ENCODE measurements at regions not wholly inside any gene's neighbourhood (a gene's known extent, or its start where the extent isn't known, plus 50 kb on each side); places are given as distances from the start of the nearest gene placed in this dataset.

DNA sequence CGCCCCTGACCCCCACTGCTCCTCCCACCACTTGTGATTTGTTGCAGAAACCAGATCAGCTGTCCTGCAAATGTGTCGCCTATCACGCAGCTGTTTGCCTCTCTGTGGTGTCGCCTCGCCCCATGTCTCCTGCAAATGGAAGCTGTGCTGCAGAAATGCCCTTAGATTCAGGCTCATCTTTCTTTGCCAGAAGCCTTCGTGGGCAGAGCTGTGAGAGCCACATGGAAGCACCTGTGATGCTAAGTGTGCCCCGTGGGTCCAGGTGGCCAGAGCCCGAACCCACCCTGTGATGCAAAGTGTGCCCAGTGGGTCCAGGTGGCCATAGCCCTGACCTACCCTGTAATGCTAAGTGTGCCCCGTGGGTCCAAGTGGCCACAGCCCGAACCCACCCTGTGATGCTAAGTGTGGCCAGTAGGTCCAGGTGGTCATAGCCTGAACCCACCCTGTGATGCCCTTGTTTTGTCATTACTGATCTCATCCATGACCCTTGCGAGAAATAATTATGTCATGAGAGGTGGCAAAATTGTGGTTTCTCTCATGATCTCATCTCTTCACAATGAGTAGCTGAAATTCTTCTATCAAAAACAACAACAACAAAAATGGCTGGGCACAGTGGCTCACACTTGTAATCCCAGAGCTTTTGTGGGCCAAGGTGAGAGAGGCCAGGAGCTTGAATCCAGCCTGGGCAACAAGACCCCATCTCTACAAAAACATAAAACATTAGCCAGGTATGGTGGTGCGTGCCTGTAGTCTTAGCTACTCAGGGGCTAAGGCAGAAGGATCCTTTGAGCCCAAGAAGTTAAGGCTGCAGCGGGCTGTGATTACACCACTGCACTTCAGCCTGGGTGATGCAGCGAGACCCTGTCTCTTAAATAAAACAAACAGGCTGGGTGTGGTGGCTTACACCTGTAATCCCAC is 187.4 kb downstream of the GOLGA6L6 start (continued):
- TF ChIP-seq SMC3 (IDR thresholded peaks at IDR 0.05; ENCODE audit: low read depth, low read length): no peak

DNA sequence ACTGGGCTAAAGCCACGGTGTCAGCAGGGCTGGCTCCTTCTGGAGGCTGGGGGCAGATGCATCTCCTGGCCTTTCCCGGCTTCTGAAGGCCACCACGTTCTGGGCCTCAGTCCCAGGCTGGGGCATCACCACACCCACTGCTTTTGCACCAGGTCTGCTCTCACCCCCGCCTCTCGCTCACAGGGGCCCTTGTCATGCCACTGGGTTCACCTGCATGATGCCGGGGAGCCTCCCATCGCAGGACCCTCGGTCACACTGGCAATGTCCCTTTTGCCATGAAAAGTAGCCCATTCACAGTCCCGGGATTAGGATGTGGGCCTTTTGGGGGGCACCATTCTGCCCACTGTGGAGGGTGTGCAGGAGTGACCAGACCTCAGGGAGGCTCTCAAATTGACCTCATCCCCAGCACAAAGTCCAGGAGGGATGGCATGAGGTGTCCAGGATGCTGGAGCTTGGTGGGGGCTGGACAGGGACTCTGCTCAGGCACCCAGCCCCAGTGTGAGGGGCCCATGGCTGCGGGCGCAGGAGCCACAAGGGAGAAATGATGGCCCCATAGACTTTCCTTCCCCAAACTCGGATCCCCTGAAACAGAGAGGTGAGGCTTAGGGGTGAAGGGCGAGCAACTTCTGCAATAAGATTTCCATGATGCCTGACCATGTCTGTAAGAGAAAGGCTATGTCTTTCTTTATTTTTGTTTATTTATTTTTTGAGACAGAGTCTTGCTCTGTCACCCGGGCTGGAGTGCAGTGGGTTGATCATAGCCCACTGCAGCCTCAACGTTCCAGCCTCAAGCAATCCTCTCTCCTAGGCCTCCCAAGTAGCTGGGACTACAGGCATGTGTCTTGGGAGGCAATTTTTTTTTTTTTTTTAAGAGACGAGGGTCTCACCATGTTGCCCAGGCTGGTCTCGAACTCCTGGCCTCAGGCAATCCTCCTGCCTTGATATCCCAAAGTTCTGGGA is 189.1 kb downstream of the GOLGA6L6 start:
- peaks cover 80% of the 10 kb centered on the region for H3K9me3 ChIP-seq (ENCODE audit: control insufficient read depth, insufficient read depth, low read length)
- H3K4ac ChIP-seq (ENCODE audit: low read depth, low read length): no peak overlapping the region
- WGBS, 2 experiments (ENCODE audit: extremely low coverage in 2 of 2, insufficient read length in 1 of 2): 40% methylated on average over 13 of the region's 17 CpGs; no CpG with 5 or more reads in 1 of the 2 experiments
- H2AK5ac ChIP-seq (ENCODE audit: low read depth, low read length): no peak overlapping the region
- H3K23ac ChIP-seq (ENCODE audit: low read depth, low read length): no peak overlapping the region
- no peaks in the 10 kb centered on the region for H3K36me3 ChIP-seq (ENCODE audit: control insufficient read depth, insufficient read depth, low read length)
- dilution Hi-C loops (cut with HindIII; ENCODE audit: low sequenced_read_pairs, unreplicated experiment): no loop called here
- intact Hi-C loops (cut with micrococcal nuclease): no loop called here
- H4K20me1 ChIP-seq (ENCODE audit: insufficient read depth, low read length): no peaks in the 10 kb centered on the region
- no peak overlapping the region for H3K27ac ChIP-seq (ENCODE audit: insufficient read depth, low read length)
- TF ChIP-seq, protein P1, sequence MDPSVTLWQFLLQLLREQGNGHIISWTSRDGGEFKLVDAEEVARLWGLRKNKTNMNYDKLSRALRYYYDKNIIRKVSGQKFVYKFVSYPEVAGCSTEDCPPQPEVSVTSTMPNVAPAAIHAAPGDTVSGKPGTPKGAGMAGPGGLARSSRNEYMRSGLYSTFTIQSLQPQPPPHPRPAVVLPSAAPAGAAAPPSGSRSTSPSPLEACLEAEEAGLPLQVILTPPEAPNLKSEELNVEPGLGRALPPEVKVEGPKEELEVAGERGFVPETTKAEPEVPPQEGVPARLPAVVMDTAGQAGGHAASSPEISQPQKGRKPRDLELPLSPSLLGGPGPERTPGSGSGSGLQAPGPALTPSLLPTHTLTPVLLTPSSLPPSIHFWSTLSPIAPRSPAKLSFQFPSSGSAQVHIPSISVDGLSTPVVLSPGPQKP (IDR thresholded peaks at IDR 0.05; ENCODE audit: borderline replicate concordance, low read depth, low read length): no peak
- TF ChIP-seq MAZ (IDR thresholded peaks at IDR 0.05; ENCODE audit: borderline replicate concordance, low read depth, low read length) (no peak), MXI1 (IDR thresholded peaks at IDR 0.05; ENCODE audit: borderline replicate concordance, low read depth, low read length) (no peak), SMC3 (IDR thresholded peaks at IDR 0.05; ENCODE audit: low read depth, low read length) (no peak), RCOR1 (IDR thresholded peaks at IDR 0.05; ENCODE audit: insufficient replicate concordance, low read length) (no peak), RFX5 (IDR thresholded peaks at IDR 0.05; ENCODE audit: low read depth, low read length) (no peak), POLR2A (IDR thresholded peaks at IDR 0.05; ENCODE audit: low read depth, low read length) (no peak)
- no peak overlapping the region for H4K91ac ChIP-seq (ENCODE audit: insufficient read depth, low read depth, low read length)
- H2AK9ac ChIP-seq (replicated peaks; ENCODE audit: low read depth, low read length, poor library complexity): no peak overlapping the region
- no peak overlapping the region for H2BK20ac ChIP-seq (ENCODE audit: low read depth, low read length)
- no peaks in the 10 kb centered on the region for H3K9me1 ChIP-seq (ENCODE audit: insufficient read depth, low read length)
- no peaks in the 10 kb centered on the region for H3K79me1 ChIP-seq (ENCODE audit: low read depth in 1 of 2, low read length in 2 of 2)
- H3K4me2 ChIP-seq (ENCODE audit: low read depth, low read length): no peak overlapping the region
- no peak overlapping the region for H2BK120ac ChIP-seq (ENCODE audit: low read depth, low read length)
- ChIA-PET CTCF (no interaction called here), POLR2A (ENCODE audit: unreplicated experiment) (no interaction called here)
- H2BK15ac ChIP-seq (ENCODE audit: low read depth, low read length): no peak overlapping the region
- H3K56ac ChIP-seq (ENCODE audit: extremely low read depth, insufficient read depth, low read length): no peak overlapping the region
- in situ Hi-C loops (cut with MboI; ENCODE audit: low sequenced_read_pairs): loop anchor here (5.0 to 10.0 kb wide), 2 partner anchors 50 to 148 kb away; no protein-coding TSS in a partner anchor
- H3K14ac ChIP-seq (replicated peaks; ENCODE audit: low read depth, low read length): no peak overlapping the region
- no peak overlapping the region for H2AFZ ChIP-seq (replicated peaks; ENCODE audit: low read length, poor library complexity)
- ATAC-seq (ENCODE audit: low read depth) (no peak), DNase-seq (no peak)
- no peak overlapping the region for H2BK5ac ChIP-seq (ENCODE audit: low read depth, low read length, poor library complexity, severe bottlenecking)
- no peak overlapping the region for H3K18ac ChIP-seq (ENCODE audit: low read depth, low read length)
- H4K8ac ChIP-seq (ENCODE audit: low read depth in 2 of 2, low read length in 2 of 2): no peak overlapping the region
- no peak overlapping the region for H3K9ac ChIP-seq (ENCODE audit: low read depth, low read length)
- H3K27me3 ChIP-seq (ENCODE audit: control insufficient read depth, insufficient read depth, low read length): no peaks in the 10 kb centered on the region
- no TSS peak for BruUV-seq (replicated peaks)
- H4K5ac ChIP-seq (ENCODE audit: low read depth, low read length): no peak overlapping the region
- H3K4me3 ChIP-seq (ENCODE audit: insufficient read depth, low read depth, low read length): no peak overlapping the region
- H3K4me1 ChIP-seq (ENCODE audit: control insufficient read depth, insufficient read depth, low read length): no peaks in the 10 kb centered on the region
